ENCODE measurements at regions not wholly inside any gene's neighbourhood (a gene's known extent, or its start where the extent isn't known, plus 50 kb on each side); places are given as distances from the start of the nearest gene placed in this dataset.

GRCh38 chr7:18313965-18314364, 181.6 kb upstream of the HDAC9 start:
- ChIA-PET POLR2A (interaction anchor here (0.7 kb wide), 1 partner anchor 348 kb away, joined by 3 read pairs; no protein-coding TSS in a partner anchor), CTCF (interaction anchor here (1.1 kb wide), 1 partner anchor 10 kb away, joined by 4 read pairs; no protein-coding TSS in a partner anchor)
- TF ChIP-seq CTCF (IDR thresholded peaks at IDR 0.05; ENCODE audit: insufficient read depth, low read length, missing control alignments): no peak
- H3K4me3 ChIP-seq (ENCODE audit: low read depth, low read length): no peak overlapping the region
- no peak for DNase-seq (ENCODE audit: low read depth, low spot score)

- no peak overlapping the region for H3K4me3 ChIP-seq (ENCODE audit: low read depth, low read length)
- POLR2A ChIA-PET: no interaction called here
- no peak for DNase-seq (ENCODE audit: low read depth, low spot score)
- CTCF ChIA-PET: interaction anchor here (1.1 kb wide), 1 partner anchor 9 kb away, joined by 4 read pairs; no protein-coding TSS in a partner anchor
- no peak for TF ChIP-seq CTCF (IDR thresholded peaks at IDR 0.05; ENCODE audit: insufficient read depth, low read length, missing control alignments)
These were observed 180.3 kb upstream of the HDAC9 start for GRCh38 chr7:18315241-18315640.

GRCh38 chr7:18317941-18318340, 177.6 kb upstream of the HDAC9 start:
- ChIA-PET CTCF (interaction anchor here (1.5 kb wide), 1 partner anchor 548 kb away, joined by 5 read pairs; no protein-coding TSS in a partner anchor), POLR2A (no interaction called here)
- no peak for DNase-seq (ENCODE audit: low read depth, low spot score)
- no peak overlapping the region for H3K4me3 ChIP-seq (ENCODE audit: low read depth, low read length)
- TF ChIP-seq CTCF (IDR thresholded peaks at IDR 0.05; ENCODE audit: insufficient read depth, low read length, missing control alignments): no peak

GRCh38 chr7:18320422-18320821, 175.1 kb upstream of the HDAC9 start:
- ChIA-PET POLR2A (no interaction called here), CTCF (interaction anchor here (0.9 to 6.8 kb wide), 13 partner anchors 11 to 638 kb away, joined by 3 to 84 read pairs (median 4); no protein-coding TSS in a partner anchor)
- no peak for TF ChIP-seq CTCF (IDR thresholded peaks at IDR 0.05; ENCODE audit: insufficient read depth, low read length, missing control alignments)
- H3K4me3 ChIP-seq (ENCODE audit: low read depth, low read length): no peak overlapping the region
- DNase-seq (ENCODE audit: low read depth, low spot score): no peak

- H3K4me3 ChIP-seq (ENCODE audit: low read depth, low read length): no peak overlapping the region
- ChIA-PET CTCF (interaction anchor here (0.9 to 6.8 kb wide), 18 partner anchors 10 to 639 kb away, joined by 3 to 84 read pairs (median 4); no protein-coding TSS in a partner anchor), POLR2A (no interaction called here)
- DNase-seq (ENCODE audit: low read depth, low spot score): peak; percentile 16
- peak; percentile 54 for TF ChIP-seq CTCF (IDR thresholded peaks at IDR 0.05; ENCODE audit: insufficient read depth, low read length, missing control alignments)
These were observed 174.5 kb upstream of the HDAC9 start for GRCh38 chr7:18320971-18321567.

GRCh38 chr7:18330548-18330947, 165.0 kb upstream of the HDAC9 start:
- ChIA-PET POLR2A (no interaction called here), CTCF (interaction anchor here (0.9 to 1.5 kb wide), 4 partner anchors 9 to 21 kb away, joined by 4 to 5 read pairs (median 4); no protein-coding TSS in a partner anchor)
- DNase-seq (ENCODE audit: low read depth, low spot score): no peak

More at GRCh38 chr7:18330548-18330947, 165.0 kb upstream of the HDAC9 start:
- H3K4me3 ChIP-seq (ENCODE audit: low read depth, low read length): no peak overlapping the region
- TF ChIP-seq CTCF (IDR thresholded peaks at IDR 0.05; ENCODE audit: insufficient read depth, low read length, missing control alignments): no peak

All from AG04449 (cell line).